ENCODE measurements at regions not wholly inside any gene's neighbourhood (a gene's known extent, or its start where the extent isn't known, plus 50 kb on each side); places are given as distances from the start of the nearest gene placed in this dataset.

DNA sequence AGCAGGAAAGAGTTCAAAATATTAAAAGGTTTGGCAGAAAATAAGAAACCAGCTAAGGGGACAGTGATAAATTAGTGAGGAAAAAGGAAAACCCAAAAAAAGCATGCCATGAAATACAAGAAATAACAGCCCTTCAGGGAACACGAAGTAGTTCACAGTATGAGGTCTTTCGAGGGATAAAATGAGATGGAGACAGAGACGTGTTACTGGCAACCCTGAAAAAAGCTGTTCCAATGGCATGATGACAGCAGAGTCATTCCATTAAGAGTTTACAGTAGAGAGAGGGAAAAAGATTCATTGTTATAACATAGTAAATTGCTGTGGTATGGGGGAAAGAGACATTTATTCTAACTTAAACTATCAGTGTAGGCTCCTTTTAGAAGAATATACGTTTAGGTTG, 391.2 kb downstream of the ANKRD7 start:
- H3K4me1 Mint-ChIP-seq: peaks cover 8% of the 10 kb centered on the region
- ATAC-seq (no peak), DNase-seq (ENCODE audit: low spot score) (peak; percentile 8)
- H4K20me1 ChIP-seq (replicated peaks; ENCODE audit: insufficient read depth): no peaks in the 10 kb centered on the region
- no peak overlapping the region for H3K4me3 ChIP-seq
- H3K36me3 Mint-ChIP-seq (ENCODE audit: low read depth): no peaks in the 10 kb centered on the region
- H3F3A ChIP-seq (replicated peaks; ENCODE audit: low read depth): no peaks in the 10 kb centered on the region
- no peaks in the 10 kb centered on the region for H3K36me3 ChIP-seq (ENCODE audit: insufficient read depth)
- TF ChIP-seq, protein P1, sequence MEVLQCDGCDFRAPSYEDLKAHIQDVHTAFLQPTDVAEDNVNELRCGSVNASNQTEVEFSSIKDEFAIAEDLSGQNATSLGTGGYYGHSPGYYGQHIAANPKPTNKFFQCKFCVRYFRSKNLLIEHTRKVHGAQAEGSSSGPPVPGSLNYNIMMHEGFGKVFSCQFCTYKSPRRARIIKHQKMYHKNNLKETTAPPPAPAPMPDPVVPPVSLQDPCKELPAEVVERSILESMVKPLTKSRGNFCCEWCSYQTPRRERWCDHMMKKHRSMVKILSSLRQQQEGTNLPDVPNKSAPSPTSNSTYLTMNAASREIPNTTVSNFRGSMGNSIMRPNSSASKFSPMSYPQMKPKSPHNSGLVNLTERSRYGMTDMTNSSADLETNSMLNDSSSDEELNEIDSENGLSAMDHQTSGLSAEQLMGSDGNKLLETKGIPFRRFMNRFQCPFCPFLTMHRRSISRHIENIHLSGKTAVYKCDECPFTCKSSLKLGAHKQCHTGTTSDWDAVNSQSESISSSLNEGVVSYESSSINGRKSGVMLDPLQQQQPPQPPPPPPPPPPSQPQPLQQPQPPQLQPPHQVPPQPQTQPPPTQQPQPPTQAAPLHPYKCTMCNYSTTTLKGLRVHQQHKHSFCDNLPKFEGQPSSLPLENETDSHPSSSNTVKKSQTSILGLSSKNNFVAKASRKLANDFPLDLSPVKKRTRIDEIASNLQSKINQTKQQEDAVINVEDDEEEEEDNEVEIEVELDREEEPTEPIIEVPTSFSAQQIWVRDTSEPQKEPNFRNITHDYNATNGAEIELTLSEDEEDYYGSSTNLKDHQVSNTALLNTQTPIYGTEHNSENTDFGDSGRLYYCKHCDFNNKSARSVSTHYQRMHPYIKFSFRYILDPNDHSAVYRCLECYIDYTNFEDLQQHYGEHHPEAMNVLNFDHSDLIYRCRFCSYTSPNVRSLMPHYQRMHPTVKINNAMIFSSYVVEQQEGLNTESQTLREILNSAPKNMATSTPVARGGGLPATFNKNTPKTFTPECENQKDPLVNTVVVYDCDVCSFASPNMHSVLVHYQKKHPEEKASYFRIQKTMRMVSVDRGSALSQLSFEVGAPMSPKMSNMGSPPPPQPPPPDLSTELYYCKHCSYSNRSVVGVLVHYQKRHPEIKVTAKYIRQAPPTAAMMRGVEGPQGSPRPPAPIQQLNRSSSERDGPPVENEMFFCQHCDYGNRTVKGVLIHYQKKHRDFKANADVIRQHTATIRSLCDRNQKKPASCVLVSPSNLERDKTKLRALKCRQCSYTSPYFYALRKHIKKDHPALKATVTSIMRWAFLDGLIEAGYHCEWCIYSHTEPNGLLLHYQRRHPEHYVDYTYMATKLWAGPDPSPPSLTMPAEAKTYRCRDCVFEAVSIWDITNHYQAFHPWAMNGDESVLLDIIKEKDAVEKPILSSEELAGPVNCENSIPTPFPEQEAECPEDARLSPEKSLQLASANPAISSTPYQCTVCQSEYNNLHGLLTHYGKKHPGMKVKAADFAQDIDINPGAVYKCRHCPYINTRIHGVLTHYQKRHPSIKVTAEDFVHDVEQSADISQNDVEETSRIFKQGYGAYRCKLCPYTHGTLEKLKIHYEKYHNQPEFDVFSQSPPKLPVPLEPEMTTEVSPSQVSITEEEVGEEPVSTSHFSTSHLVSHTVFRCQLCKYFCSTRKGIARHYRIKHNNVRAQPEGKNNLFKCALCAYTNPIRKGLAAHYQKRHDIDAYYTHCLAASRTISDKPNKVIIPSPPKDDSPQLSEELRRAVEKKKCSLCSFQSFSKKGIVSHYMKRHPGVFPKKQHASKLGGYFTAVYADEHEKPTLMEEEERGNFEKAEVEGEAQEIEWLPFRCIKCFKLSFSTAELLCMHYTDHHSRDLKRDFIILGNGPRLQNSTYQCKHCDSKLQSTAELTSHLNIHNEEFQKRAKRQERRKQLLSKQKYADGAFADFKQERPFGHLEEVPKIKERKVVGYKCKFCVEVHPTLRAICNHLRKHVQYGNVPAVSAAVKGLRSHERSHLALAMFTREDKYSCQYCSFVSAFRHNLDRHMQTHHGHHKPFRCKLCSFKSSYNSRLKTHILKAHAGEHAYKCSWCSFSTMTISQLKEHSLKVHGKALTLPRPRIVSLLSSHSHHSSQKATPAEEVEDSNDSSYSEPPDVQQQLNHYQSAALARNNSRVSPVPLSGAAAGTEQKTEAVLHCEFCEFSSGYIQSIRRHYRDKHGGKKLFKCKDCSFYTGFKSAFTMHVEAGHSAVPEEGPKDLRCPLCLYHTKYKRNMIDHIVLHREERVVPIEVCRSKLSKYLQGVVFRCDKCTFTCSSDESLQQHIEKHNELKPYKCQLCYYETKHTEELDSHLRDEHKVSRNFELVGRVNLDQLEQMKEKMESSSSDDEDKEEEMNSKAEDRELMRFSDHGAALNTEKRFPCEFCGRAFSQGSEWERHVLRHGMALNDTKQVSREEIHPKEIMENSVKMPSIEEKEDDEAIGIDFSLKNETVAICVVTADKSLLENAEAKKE (CRISPR knock-in tag; IDR thresholded peaks at IDR 0.05): no peak
- TF ChIP-seq EZH2 (IDR thresholded peaks at IDR 0.05; ENCODE audit: low read depth, unreplicated experiment) (no peak), NANOG (IDR thresholded peaks at IDR 0.05; ENCODE audit: borderline replicate concordance) (no peak), ZNF331 (CRISPR knock-in tag; IDR thresholded peaks at IDR 0.05; ENCODE audit: low read depth) (no peak), STAT1 (IDR thresholded peaks at IDR 0.05; ENCODE audit: unreplicated experiment) (no peak), ZNF114 (CRISPR knock-in tag; IDR thresholded peaks at IDR 0.05) (no peak), JUNB (IDR thresholded peaks at IDR 0.05; ENCODE audit: unreplicated experiment) (no peak)
- TF ChIP-seq, protein P2, sequence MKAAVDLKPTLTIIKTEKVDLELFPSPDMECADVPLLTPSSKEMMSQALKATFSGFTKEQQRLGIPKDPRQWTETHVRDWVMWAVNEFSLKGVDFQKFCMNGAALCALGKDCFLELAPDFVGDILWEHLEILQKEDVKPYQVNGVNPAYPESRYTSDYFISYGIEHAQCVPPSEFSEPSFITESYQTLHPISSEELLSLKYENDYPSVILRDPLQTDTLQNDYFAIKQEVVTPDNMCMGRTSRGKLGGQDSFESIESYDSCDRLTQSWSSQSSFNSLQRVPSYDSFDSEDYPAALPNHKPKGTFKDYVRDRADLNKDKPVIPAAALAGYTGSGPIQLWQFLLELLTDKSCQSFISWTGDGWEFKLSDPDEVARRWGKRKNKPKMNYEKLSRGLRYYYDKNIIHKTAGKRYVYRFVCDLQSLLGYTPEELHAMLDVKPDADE (IDR thresholded peaks at IDR 0.05): no peak
- TF ChIP-seq, protein P3, sequence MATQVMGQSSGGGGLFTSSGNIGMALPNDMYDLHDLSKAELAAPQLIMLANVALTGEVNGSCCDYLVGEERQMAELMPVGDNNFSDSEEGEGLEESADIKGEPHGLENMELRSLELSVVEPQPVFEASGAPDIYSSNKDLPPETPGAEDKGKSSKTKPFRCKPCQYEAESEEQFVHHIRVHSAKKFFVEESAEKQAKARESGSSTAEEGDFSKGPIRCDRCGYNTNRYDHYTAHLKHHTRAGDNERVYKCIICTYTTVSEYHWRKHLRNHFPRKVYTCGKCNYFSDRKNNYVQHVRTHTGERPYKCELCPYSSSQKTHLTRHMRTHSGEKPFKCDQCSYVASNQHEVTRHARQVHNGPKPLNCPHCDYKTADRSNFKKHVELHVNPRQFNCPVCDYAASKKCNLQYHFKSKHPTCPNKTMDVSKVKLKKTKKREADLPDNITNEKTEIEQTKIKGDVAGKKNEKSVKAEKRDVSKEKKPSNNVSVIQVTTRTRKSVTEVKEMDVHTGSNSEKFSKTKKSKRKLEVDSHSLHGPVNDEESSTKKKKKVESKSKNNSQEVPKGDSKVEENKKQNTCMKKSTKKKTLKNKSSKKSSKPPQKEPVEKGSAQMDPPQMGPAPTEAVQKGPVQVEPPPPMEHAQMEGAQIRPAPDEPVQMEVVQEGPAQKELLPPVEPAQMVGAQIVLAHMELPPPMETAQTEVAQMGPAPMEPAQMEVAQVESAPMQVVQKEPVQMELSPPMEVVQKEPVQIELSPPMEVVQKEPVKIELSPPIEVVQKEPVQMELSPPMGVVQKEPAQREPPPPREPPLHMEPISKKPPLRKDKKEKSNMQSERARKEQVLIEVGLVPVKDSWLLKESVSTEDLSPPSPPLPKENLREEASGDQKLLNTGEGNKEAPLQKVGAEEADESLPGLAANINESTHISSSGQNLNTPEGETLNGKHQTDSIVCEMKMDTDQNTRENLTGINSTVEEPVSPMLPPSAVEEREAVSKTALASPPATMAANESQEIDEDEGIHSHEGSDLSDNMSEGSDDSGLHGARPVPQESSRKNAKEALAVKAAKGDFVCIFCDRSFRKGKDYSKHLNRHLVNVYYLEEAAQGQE (IDR thresholded peaks at IDR 0.05; ENCODE audit: unreplicated experiment): no peak
- TF ChIP-seq, protein P4, sequence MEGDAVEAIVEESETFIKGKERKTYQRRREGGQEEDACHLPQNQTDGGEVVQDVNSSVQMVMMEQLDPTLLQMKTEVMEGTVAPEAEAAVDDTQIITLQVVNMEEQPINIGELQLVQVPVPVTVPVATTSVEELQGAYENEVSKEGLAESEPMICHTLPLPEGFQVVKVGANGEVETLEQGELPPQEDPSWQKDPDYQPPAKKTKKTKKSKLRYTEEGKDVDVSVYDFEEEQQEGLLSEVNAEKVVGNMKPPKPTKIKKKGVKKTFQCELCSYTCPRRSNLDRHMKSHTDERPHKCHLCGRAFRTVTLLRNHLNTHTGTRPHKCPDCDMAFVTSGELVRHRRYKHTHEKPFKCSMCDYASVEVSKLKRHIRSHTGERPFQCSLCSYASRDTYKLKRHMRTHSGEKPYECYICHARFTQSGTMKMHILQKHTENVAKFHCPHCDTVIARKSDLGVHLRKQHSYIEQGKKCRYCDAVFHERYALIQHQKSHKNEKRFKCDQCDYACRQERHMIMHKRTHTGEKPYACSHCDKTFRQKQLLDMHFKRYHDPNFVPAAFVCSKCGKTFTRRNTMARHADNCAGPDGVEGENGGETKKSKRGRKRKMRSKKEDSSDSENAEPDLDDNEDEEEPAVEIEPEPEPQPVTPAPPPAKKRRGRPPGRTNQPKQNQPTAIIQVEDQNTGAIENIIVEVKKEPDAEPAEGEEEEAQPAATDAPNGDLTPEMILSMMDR (conservative IDR thresholded peaks at IDR 0.05; ENCODE audit: low read depth in 2 of 2): no peak
- no peak overlapping the region for H3K27ac ChIP-seq (ENCODE audit: low read depth)
- no peaks in the 10 kb centered on the region for H3K9me2 ChIP-seq (ENCODE audit: insufficient read depth)
- peaks cover 3% of the 10 kb centered on the region; the same call in 2 of the 3 replicates for H3K9me3 Mint-ChIP-seq
- H3K79me2 ChIP-seq (replicated peaks; ENCODE audit: insufficient read depth): no peaks in the 10 kb centered on the region
- no peak overlapping the region for H2AFZ ChIP-seq
- no peaks in the 10 kb centered on the region for H3K27me3 ChIP-seq (ENCODE audit: insufficient read depth)
- no peak overlapping the region for H3K4me2 ChIP-seq
- H3K4me1 ChIP-seq (ENCODE audit: insufficient read depth): no peaks in the 10 kb centered on the region
- no peak overlapping the region for H3K27ac Mint-ChIP-seq
- no peak overlapping the region for H3K4me3 Mint-ChIP-seq
- no peaks in the 10 kb centered on the region for H3K27me3 Mint-ChIP-seq (ENCODE audit: insufficient read depth, low read depth, poor library complexity)

Data from GM23338 (cell line).